Spleen (tissue), 7 donors: ENCODE measurements at regions not wholly inside any gene's neighbourhood (a gene's known extent, or its start where the extent isn't known, plus 50 kb on each side); places are given as distances from the start of the nearest gene placed in this dataset.

Source experiments
- CTCF ChIP-seq, 11 experiments: fragments of 200-600 bp in 7 of 11; fragments of 450-650 bp in 4 of 11; sonication (generic) in 4 of 11; IDR thresholded peaks in 8 of 11; conservative IDR thresholded peaks in 3 of 11; 1 replicate in 7 of 11; 2 replicates in 4 of 11; pipeline versions ENCODE4 v1.4.0 to v1.8.0; 2016 to 2021; ENCODE audit warnings: antibody characterized with exemption in 11 of 11, inconsistent platforms in 4 of 11, mild to moderate bottlenecking in 1 of 11
- POLR2A ChIP-seq, 3 donors: fragments of 450-650 bp; IDR thresholded peaks; one replicate each; pipeline ENCODE4 v1.5.1; 2017; ENCODE audit warnings: antibody characterized with exemption in 3 of 3, mild to moderate bottlenecking in 1 of 3
- POLR2AphosphoS5 ChIP-seq, 3 donors: sonication (generic); formaldehyde crosslinking; IDR thresholded peaks; one replicate each; pipeline ENCODE4 v1.5.1; 2017; ENCODE audit warnings: antibody characterized with exemption in 3 of 3
- donor health status: DM: no; HTN: no; CAD: no; lungs with moderate emphysema.
- donor health status: DM: no; HTN: no; CAD: no.
- donor health status: DM: no; HTN: no; CAD: no.

GRCh38 chr2:123103902-123104301, 921.2 kb upstream of the CNTNAP5 start:
- TF ChIP-seq CTCF (IDR thresholded peaks at IDR 0.05 in 8 of 11, conservative IDR thresholded peaks at IDR 0.05 in 3 of 11) = no peak
- TF ChIP-seq POLR2AphosphoS5 (IDR thresholded peaks at IDR 0.05) = no peak
- TF ChIP-seq POLR2A (IDR thresholded peaks at IDR 0.05) = no peak
